ENCODE measurements at regions not wholly inside any gene's neighbourhood (a gene's known extent, or its start where the extent isn't known, plus 50 kb on each side); places are given as distances from the start of the nearest gene placed in this dataset.

DNA sequence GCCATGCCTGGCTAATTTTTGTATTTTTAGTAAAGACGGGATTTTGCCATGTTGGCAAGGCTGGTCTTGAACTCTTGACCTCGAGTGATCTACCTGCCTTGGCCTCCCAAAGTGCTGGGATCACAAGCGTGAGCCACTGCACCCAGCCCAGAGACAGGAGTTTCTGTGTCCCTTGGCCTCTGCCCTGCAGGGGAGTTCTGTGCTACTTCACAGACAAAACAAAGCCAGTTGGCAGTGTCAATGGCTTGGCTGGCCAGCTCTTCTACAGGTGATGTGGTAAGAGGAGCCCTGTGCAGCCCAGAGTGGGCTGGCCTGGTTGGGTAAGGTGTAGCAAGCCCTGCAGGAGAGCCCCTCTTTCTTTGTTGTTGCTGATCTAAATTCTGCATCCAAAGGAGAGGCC is 60.5 kb upstream of the SHISAL1 start:
- TF ChIP-seq, protein P1, sequence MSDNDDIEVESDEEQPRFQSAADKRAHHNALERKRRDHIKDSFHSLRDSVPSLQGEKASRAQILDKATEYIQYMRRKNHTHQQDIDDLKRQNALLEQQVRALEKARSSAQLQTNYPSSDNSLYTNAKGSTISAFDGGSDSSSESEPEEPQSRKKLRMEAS (IDR thresholded peaks at IDR 0.05; ENCODE audit: low read depth, low read length): no peak
- TF ChIP-seq MYC (IDR thresholded peaks at IDR 0.05; ENCODE audit: low read depth, low read length): no peak
- TF ChIP-seq, protein P2, sequence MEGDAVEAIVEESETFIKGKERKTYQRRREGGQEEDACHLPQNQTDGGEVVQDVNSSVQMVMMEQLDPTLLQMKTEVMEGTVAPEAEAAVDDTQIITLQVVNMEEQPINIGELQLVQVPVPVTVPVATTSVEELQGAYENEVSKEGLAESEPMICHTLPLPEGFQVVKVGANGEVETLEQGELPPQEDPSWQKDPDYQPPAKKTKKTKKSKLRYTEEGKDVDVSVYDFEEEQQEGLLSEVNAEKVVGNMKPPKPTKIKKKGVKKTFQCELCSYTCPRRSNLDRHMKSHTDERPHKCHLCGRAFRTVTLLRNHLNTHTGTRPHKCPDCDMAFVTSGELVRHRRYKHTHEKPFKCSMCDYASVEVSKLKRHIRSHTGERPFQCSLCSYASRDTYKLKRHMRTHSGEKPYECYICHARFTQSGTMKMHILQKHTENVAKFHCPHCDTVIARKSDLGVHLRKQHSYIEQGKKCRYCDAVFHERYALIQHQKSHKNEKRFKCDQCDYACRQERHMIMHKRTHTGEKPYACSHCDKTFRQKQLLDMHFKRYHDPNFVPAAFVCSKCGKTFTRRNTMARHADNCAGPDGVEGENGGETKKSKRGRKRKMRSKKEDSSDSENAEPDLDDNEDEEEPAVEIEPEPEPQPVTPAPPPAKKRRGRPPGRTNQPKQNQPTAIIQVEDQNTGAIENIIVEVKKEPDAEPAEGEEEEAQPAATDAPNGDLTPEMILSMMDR (IDR thresholded peaks at IDR 0.05; ENCODE audit: low read depth, low read length): no peak
- no peak for TF ChIP-seq POLR2A (IDR thresholded peaks at IDR 0.05; ENCODE audit: extremely low read depth, insufficient read length)
- H3K4me3 ChIP-seq (ENCODE audit: low read depth, low read length): no peak overlapping the region
- DNase-seq (ENCODE audit: low read depth): no peak

DNA sequence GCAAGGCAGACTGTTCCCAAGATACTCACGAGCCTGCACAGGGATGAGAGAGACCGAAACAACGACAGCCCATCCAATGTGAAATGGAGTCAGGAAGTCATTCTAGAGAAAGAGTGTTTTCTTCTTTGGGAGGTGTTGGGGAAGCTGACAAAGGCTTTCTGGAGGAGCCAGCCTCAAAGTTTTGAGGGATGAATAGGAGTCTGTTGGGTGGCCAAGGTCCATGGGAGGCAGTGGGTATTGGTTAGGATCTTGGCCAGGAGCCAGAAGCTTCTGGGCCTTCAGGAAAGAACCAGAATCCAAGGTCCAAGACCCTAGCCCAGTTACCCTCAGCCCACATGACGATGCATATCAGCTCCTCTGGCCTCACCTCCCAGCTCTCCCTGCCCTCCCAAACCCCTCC is 59.9 kb upstream of the SHISAL1 start:
- TF ChIP-seq MYC (IDR thresholded peaks at IDR 0.05; ENCODE audit: low read depth, low read length) (no peak), POLR2A (IDR thresholded peaks at IDR 0.05; ENCODE audit: extremely low read depth, insufficient read length) (no peak)
- TF ChIP-seq, protein P2 (IDR thresholded peaks at IDR 0.05; ENCODE audit: low read depth, low read length): no peak
- TF ChIP-seq, protein P1 (IDR thresholded peaks at IDR 0.05; ENCODE audit: low read depth, low read length): no peak
- H3K4me3 ChIP-seq (ENCODE audit: low read depth, low read length): no peak overlapping the region
- DNase-seq (ENCODE audit: low read depth): no peak

DNA sequence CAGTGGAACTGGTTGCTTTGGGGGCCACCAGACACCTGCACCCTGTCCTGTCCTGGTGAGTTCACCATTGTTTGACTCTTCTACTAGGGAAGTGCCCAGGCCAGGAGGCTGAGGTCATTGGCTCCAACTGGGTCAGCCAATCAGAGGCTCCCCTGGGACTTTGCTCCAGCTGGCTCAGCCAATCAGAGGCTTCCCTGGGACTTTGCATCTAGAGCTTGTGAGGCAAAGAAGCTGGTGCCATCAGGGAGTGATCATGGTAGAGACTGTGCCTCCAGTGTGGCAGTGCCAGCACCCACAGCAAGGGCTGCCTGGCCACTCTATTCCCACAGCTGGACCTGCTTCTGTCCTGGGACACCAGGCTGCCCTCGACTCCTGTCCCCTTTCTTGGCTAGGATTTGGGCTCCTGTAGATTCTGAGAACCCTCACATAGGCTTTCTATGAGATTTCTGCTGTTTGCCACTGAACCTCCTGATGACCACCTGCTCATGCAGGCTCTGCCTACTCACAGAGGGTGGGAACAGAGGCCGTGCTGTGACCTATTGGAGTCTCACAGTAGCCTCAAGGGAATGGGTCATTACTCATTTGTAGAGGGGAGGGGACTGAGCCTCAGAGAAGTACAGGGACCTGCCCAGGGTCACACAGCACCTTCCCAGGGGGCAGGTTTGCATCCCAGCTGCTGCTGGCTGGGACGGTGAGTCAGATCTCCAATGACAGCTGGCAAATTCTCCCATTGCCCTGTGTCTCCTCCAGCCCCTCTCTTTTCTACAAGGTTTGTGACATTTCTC is 59.2 kb upstream of the SHISAL1 start:
- TF ChIP-seq, protein P2 (IDR thresholded peaks at IDR 0.05; ENCODE audit: low read depth, low read length): no peak
- TF ChIP-seq MYC (IDR thresholded peaks at IDR 0.05; ENCODE audit: low read depth, low read length) (no peak), POLR2A (IDR thresholded peaks at IDR 0.05; ENCODE audit: extremely low read depth, insufficient read length) (no peak)
- TF ChIP-seq, protein P1 (IDR thresholded peaks at IDR 0.05; ENCODE audit: low read depth, low read length): no peak
- no peak overlapping the region for H3K4me3 ChIP-seq (ENCODE audit: low read depth, low read length)
- DNase-seq (ENCODE audit: low read depth): no peak

DNA sequence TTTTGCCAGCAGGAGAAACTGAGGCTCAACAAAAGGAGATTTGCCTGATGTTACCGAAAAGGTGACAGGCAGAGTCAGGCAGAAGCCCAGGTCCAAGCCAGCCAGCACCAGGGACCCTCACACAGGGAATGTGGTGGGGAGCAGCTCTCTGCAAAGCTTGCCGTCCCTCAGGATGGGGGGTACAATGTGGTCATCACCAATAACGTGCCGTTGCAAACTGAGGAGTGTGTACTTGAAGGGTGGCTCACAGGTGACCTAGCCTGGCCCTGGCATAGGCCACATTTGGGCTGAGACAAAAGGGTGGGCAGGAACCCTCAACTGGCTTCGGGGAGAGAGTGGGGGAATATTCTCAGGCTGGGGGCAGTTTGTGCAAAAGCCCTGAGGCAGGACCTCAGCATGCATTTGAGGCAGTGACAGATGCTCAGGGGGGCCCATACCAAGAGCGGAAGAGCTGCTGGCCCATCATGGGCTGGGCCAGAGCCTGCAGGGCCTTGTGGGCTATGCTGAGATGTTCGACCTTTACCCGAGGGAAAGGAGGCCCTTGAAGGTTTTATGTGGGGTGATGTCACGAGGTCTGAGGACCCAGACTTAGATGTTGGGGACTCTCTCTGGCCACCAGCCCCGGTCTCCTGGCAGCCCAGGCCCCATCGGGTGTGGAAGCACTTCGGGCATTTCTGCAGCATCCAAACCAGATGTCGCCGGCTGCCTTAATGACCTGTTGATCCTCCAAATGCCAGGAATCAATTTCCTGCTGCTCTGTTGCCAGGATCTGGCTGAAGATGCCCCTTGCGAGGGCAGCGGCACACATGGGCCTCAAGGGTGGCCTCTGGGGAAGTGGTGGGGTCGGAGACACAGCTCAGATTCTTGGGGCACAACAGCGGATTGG is 57.4 kb upstream of the SHISAL1 start:
- TF ChIP-seq POLR2A (IDR thresholded peaks at IDR 0.05; ENCODE audit: extremely low read depth, insufficient read length) (no peak), MYC (IDR thresholded peaks at IDR 0.05; ENCODE audit: low read depth, low read length) (no peak)
- TF ChIP-seq, protein P2 (IDR thresholded peaks at IDR 0.05; ENCODE audit: low read depth, low read length): no peak
- TF ChIP-seq, protein P1 (IDR thresholded peaks at IDR 0.05; ENCODE audit: low read depth, low read length): no peak
- H3K4me3 ChIP-seq (ENCODE audit: low read depth, low read length): no peak overlapping the region
- no peak for DNase-seq (ENCODE audit: low read depth)

DNA sequence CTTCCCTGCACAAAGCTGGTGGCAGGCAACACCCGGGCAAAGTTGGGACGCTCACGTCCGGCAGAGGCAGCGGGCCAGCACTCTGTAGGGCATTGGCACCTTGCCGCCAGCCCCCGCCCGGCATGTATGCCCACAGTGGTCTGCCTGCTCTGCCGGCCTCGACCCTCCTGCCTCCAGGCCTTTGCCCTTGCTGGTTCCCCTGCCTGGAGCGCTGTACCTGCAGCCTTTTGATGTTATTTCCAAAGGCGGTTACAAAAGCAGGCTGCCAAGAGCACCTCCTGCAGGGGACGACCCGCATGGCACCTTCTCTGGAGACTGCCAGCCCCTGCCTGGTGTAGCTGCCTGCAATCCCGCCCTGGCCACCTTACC is 56.5 kb upstream of the SHISAL1 start:
- TF ChIP-seq POLR2A (IDR thresholded peaks at IDR 0.05; ENCODE audit: extremely low read depth, insufficient read length): no peak
- TF ChIP-seq, protein P2 (IDR thresholded peaks at IDR 0.05; ENCODE audit: low read depth, low read length): peak; percentile 35
- DNase-seq (ENCODE audit: low read depth): no peak
- H3K4me3 ChIP-seq (ENCODE audit: low read depth, low read length): no peak overlapping the region
